ENCODE measurements at regions not wholly inside any gene's neighbourhood (a gene's known extent, or its start where the extent isn't known, plus 50 kb on each side); places are given as distances from the start of the nearest gene placed in this dataset.

- TF ChIP-seq CTCF (IDR thresholded peaks at IDR 0.05; ENCODE audit: insufficient read depth, low read length, poor library complexity, severe bottlenecking) = no peak
- no peak for TF ChIP-seq EZH2phosphoT487 (conservative IDR thresholded peaks at IDR 0.05; ENCODE audit: low read length)
Observed at GRCh38 chr9:85268131-85268530, 473.6 kb downstream of the AGTPBP1 start.
